IPS DF 4.7 (cell line): ENCODE measurements at regions not wholly inside any gene's neighbourhood (a gene's known extent, or its start where the extent isn't known, plus 50 kb on each side); places are given as distances from the start of the nearest gene placed in this dataset.
A peak's percentile ranks its signal among the peaks of the same experiment; 100 is the strongest.
"Not testable (repeated sequence)": the region's sequence is repeated elsewhere in the genome, so short reads cannot be mapped to it uniquely, and the experiment has no call there.

Source experiments
- DNase-seq: peaks from one replicate; pipeline ENCODE4 v3.0.0-alpha.2; 2013; ENCODE audit warnings: low spot score; ENCODE audit errors: extremely low read depth

DNA sequence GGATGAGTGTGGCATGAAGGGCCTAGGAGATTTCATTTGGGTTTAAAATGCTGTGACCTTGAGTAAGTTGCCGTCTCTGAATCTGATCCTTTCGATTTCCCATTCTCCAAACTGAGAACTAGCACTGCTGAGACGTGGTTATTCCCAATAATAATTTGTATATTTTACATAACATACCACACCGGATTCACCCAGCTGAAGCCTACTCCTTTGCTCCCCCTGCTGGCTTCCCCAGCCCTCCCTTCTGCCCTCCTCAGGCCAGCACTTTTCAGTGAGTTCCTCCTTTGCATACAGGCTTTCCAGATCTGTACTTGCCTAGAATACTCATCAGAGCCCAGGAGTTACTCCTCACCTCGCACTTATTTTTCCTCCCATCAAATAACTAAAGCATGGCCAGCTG is 255.1 kb downstream of the OR4F29 start:
- not testable (repeated sequence) for DNase-seq

DNA sequence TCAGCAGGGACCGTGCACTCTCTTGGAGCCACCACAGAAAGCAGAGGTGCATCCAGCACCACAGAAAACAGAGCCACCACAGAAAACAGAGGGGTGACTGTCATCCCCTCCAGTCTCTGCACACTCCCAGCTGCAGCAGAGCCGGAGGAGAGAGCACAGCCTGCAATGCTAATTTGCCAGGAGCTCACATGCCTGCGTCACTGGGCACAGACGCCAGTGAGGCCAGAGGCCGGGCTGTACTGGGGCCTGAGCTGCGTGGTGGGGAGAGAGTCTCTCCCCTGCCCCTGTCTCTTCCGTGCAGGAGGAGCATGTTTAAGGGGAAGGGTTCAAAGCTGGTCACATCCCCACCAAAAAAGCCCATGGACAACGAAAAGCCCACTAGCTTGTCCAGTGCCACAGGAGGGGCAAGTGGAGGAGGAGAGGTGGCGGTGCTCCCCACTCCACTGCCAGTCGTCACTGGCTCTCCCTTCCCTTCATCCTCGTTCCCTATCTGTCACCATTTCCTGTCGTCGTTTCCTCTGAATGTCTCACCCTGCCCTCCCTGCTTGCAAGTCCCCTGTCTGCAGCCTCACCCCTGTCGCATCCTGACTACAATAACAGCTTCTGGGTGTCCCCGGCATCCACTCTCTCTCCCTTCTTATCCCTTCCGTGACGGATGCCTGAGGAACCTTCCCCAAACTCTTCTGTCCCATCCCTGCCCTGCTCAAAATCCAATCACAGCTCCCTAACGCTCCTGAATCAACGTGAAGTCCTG is 260.0 kb downstream of the OR4F29 start:
- DNase-seq, result not testable (repeated sequence)

DNA sequence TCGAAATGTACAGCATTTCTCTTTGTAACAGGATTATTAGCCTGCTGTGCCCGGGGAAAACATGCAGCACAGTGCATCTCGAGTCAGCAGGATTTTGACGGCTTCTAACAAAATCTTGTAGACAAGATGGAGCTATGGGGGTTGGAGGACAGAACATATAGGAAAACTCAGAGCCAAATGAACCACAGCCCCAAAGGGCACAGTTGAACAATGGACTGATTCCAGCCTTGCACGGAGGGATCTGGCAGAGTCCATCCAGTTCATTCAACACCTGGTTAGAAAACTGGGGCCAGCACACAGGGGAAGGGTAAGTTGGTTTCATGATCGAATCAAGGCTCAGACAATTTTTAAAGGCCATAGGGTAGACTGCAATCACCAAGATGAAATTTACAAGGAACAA is 260.8 kb downstream of the OR4F29 start:
- not testable (repeated sequence) for DNase-seq

DNA sequence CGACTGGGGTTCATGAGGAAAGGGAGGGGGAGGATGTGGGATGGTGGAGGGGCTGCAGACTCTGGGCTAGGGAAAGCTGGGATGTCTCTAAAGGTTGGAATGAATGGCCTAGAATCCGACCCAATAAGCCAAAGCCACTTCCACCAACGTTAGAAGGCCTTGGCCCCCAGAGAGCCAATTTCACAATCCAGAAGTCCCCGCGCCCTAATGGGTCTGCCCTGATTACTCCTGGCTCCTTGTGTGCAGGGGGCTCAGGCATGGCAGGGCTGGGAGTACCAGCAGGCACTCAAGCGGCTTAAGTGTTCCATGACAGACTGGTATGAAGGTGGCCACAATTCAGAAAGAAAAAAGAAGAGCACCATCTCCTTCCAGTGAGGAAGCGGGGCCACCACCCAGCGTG is 261.6 kb downstream of the OR4F29 start:
- DNase-seq, result not testable (repeated sequence)

DNA sequence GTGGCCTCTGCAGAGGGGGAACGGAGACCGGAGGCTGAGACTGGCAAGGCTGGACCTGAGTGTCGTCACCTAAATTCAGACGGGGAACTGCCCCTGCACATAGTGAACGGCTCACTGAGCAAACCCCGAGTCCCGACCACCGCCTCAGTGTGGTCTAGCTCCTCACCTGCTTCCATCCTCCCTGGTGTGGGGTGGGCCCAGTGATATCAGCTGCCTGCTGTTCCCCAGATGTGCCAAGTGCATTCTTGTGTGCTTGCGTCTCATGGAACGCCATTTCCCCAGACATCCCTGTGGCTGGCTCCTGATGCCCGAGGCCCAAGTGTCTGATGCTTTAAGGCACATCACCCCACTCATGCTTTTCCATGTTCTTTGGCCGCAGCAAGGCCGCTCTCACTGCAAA is 262.2 kb downstream of the OR4F29 start:
- DNase-seq, result not testable (repeated sequence)

DNA sequence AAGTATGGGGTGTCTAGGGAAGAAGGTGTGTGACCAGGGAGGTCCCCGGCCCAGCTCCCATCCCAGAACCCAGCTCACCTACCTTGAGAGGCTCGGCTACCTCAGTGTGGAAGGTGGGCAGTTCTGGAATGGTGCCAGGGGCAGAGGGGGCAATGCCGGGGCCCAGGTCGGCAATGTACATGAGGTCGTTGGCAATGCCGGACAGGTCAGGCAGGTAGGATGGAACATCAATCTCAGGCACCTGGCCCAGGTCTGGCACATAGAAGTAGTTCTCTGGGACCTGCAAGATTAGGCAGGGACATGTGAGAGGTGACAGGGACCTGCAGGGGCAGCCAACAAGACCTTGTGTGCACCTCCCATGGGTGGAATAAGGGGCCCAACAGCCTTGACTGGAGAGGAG is 264.2 kb downstream of the OR4F29 start:
- DNase-seq, result not testable (repeated sequence)

DNA sequence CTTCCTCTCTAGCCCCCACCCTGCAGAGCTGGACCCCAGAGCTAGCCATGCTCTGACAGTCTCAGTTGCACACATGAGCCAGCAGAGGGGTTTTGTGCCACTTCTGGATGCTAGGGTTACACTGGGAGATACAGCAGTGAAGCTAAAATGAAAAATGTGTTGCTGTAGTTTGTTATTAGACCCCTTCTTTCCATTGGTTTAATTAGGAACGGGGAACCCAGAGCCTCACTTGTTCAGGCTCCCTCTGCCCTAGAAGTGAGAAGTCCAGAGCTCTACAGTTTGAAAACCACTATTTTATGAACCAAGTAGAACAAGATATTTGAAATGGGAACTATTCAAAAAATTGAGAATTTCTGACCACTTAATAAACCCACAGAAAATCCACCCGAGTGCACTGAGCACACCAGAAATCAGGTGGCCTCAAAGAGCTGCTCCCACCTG is 264.8 kb downstream of the OR4F29 start:
- DNase-seq, result not testable (repeated sequence)

DNA sequence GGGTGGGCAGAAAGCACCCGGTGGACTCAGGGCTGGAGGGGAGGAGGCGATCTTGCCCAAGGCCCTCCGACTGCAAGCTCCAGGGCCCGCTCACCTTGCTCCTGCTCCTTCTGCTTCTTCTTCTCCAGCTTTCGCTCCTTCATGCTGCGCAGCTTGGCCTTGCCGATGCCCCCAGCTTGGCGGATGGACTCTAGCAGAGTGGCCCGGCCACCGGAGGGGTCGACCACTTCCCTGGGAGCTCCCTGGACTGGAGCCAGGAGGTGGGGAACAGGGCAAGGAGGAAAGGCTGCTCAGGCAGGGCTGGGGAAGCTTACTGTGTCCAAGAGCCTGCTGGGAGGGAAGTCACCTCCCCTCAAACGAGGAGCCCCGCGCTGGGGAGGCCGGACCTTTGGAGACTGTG is 265.3 kb downstream of the OR4F29 start:
- DNase-seq, result not testable (repeated sequence)

DNA sequence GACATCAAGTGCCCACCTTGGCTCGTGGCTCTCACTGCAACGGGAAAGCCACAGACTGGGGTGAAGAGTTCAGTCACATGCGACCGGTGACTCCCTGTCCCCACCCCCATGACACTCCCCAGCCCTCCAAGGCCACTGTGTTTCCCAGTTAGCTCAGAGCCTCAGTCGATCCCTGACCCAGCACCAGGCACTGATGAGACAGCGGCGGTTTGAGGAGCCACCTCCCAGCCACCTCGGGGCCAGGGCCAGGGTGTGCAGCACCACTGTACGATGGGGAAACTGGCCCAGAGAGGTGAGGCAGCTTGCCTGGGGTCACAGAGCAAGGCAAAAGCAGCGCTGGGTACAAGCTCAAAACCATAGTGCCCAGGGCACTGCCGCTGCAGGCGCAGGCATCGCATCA is 266.0 kb downstream of the OR4F29 start:
- DNase-seq, result not testable (repeated sequence)

DNA sequence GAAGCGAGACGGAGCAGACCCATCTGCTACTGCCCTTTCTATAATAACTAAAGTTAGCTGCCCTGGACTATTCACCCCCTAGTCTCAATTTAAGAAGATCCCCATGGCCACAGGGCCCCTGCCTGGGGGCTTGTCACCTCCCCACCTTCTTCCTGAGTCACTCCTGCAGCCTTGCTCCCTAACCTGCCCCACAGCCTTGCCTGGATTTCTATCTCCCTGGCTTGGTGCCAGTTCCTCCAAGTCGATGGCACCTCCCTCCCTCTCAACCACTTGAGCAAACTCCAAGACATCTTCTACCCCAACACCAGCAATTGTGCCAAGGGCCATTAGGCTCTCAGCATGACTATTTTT is 267.2 kb downstream of the OR4F29 start:
- not testable (repeated sequence) for DNase-seq

DNA sequence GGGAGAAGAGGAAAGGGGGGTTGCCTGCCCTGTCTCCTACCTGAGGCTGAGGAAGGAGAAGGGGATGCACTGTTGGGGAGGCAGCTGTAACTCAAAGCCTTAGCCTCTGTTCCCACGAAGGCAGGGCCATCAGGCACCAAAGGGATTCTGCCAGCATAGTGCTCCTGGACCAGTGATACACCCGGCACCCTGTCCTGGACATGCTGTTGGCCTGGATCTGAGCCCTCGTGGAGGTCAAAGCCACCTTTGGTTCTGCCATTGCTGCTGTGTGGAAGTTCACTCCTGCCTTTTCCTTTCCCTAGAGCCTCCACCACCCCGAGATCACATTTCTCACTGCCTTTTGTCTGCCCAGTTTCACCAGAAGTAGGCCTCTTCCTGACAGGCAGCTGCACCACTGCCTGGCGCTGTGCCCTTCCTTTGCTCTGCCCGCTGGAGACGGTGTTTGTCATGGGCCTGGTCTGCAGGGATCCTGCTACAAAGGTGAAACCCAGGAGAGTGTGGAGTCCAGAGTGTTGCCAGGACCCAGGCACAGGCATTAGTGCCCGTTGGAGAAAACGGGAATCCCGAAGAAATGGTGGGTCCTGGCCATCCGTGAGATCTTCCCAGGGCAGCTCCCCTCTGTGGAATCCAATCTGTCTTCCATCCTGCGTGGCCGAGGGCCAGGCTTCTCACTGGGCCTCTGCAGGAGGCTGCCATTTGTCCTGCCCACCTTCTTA is 267.7 kb downstream of the OR4F29 start:
- DNase-seq, result not testable (repeated sequence)

DNA sequence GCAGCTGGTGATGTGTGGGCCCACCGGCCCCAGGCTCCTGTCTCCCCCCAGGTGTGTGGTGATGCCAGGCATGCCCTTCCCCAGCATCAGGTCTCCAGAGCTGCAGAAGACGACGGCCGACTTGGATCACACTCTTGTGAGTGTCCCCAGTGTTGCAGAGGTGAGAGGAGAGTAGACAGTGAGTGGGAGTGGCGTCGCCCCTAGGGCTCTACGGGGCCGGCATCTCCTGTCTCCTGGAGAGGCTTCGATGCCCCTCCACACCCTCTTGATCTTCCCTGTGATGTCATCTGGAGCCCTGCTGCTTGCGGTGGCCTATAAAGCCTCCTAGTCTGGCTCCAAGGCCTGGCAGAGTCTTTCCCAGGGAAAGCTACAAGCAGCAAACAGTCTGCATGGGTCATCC is 268.4 kb downstream of the OR4F29 start:
- DNase-seq, result not testable (repeated sequence)

DNA sequence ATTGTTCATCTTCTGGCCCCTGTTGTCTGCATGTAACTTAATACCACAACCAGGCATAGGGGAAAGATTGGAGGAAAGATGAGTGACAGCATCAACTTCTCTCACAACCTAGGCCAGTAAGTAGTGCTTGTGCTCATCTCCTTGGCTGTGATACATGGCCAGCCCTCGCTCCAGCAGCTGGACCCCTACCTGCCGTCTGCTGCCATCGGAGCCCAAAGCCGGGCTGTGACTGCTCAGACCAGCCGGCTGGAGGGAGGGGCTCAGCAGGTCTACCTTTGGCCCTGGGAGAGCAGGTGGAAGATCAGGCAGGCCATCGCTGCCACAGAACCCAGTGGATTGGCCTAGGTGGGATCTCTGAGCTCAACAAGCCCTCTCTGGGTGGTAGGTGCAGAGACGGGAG is 268.8 kb downstream of the OR4F29 start:
- DNase-seq, result not testable (repeated sequence)

DNA sequence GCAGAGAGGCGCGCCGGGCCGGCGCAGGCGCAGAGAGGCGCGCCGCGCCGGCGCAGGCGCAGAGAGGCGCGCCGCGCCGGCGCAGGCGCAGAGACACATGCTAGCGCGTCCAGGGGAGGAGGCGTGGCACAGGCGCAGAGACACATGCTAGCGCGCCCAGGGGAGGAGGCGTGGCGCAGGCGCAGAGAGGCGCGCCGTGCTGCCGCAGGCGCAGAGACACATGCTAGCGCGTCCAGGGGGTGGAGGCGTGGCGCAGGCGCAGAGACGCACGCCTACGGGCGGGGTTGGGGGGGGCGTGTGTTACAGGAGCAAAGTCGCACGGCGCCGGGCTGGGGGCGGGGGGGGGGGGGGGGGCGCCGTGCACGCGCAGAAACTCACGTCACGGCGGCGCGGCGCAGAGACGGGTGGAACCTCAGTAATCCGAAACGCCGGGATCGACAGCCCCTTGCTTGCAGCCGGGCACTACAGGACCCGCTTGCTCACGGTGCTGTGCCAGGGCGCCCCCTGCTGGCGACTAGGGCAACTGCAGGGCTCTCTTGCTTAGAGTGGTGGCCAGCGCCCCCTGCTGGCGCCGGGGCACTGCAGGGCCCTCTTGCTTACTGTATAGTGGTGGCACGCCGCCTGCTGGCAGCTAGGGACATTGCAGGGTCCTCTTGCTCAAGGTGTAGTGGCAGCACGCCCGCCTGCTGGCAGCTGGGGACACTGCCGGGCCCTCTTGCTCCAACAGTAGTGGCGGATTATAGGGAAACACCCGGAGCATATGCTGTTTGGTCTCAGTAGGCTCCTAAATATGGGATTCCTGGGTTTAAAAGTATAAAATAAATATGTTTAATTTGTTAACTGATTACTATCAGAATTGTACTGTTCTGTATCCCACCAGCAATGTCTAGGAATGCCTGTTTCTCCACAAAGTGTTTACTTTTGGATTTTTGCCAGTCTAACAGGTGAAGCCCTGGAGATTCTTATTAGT is 269.9 kb downstream of the OR4F29 start:
- DNase-seq, result peak; percentile 0

DNA sequence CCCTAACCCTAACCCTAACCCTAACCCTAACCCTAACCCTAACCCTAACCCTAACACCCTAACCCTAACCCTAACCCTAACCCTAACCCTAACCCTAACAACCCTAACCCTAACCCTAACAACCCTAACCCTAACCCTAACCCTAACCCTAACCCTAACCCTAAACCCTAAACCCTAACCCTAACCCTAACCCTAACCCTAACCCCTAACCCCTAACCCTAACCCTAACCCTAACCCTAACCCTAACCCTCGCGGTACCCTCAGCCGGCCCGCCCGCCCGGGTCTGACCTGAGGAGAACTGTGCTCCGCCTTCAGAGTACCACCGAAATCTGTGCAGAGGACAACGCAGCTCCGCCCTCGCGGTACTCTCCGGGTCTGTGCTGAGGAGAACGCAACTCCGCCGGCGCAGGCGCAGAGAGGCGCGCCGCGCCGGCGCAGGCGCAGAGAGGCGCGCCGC is 270.7 kb downstream of the OR4F29 start:
- not testable (repeated sequence) for DNase-seq

DNA sequence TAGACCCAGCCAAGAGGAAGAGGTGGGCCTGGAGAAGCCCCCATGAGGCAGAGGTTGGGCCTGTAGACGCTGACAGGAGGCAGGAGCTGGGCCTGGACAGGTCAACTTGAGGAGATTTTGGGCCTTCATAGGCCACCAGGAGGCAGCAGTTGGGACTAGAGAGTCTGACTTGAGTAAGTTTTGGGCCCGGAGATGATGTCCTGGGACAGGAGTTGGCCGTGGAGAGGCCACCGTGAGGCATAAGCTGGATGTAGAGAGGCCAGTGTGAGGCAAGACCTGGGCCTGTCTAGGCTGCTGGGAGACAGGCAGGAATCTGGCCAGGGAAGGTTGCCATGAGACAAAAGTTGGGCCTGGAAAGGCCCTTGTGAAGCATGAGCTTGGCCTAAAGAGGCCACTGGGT is 312.6 kb downstream of the OR4F29 start:
- DNase-seq, result not testable (repeated sequence)

DNA sequence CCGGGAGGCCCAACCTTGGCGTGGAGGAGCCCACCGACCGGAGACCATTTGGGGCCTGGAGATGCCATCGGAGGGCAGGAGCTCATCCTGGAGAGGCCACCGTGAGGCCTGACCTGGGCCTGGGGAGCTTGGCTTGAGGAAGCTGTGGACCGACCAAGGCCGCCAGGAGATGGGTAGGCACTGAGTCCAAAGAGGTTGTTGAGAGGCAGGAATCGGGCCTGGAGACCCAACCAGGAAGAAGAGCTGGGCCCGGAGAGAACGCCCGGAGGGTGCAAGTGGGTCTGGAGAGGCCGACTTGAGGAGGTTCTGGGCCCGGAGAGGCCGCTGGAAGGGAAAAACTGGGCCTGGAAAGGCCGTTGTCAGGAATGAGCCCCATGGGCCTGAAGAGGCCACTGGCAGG is 313.8 kb downstream of the OR4F29 start:
- DNase-seq, result not testable (repeated sequence)

DNA sequence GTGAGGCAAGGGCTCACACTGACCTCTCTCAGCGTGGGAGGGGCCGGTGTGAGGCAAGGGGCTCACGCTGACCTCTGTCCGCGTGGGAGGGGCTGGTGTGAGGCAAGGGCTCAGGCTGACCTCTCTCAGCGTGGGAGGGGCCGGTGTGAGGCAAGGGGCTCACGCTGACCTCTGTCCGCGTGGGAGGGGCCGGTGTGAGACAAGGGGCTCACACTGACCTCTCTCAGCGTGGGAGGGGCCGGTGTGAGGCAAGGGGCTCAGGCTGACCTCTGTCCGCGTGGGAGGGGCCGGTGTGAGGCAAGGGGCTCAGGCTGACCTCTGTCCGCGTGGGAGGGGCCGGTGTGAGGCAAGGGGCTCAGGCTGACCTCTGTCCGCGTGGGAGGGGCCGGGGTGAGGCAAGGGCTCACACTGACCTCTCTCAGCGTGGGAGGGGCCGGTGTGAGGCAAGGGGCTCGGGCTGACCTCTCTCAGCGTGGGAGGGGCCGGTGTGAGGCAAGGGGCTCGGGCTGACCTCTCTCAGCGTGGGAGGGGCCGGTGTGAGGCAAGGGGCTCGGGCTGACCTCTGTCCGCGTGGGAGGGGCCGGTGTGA is 315.0 kb downstream of the OR4F29 start:
- not testable (repeated sequence) for DNase-seq

DNA sequence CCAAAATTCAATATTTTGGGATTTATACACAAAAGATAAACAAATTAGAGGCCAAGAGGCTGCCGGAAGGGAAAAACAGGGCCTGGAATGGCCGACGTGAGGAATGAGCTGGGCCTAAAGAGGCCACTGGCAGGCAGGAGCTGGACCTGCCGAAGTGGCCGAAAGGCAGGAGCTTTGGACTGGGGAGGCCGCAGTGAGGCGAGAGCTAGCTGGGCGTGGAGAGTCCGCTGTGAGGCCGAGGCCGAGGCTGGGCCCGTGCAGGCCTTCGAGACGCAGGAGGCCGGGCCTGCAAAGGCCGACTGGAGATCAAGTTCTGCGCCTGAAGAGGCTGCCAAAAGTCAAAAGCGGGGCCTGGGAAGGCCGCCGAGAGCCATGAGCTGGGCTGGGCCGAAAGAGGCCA is 316.5 kb downstream of the OR4F29 start:
- not testable (repeated sequence) for DNase-seq

DNA sequence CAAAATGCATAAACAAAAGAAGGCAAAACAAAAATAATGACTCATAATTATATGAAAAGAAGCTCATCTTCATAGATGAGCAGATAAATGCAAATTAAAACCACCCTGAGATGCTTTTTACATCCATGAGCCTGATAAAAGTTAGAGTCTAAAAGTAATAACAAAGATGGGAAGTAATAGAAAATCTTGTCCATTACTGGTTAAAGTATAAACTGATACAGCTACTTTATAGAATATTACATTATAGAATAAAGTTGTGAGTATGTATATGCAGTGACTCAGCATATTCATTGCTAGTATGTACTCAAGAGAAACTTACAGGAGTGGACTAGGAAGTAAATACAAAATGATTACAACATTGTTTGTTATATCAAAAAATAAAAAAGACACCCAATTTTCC is 333.0 kb downstream of the OR4F29 start:
- DNase-seq, result not testable (repeated sequence)

DNA sequence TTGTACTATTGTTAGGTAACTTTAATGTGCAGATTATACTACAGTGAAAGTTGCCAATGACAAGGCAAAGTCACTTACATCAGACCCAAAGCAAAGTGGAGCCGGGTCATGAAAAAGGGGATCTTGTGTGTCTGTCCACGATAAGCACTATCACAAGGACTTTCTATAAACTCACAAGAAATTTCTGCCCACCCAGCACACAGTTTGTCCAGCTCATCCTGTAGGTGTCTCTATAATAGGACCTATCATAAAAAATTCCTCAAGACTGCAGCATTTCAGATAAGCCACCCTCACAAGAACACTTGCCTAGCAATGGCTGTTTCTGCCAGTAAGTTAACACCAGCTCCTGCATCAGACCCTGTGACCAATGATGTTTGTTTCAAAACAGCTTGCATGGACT is 335.9 kb downstream of the OR4F29 start:
- not testable (repeated sequence) for DNase-seq
